NCI-H524 treated with DMSO at 0.1 percent for 48 hours (cell line): ENCODE measurements at regions not wholly inside any gene's neighbourhood (a gene's known extent, or its start where the extent isn't known, plus 50 kb on each side); places are given as distances from the start of the nearest gene placed in this dataset.
"Not testable (repeated sequence)": the region's sequence is repeated elsewhere in the genome, so short reads cannot be mapped to it uniquely, and the experiment has no call there.

ENCODE experiments used
- DNase-seq: peaks from one replicate; lab custom pipeline; 2025; lab: John Stamatoyannopoulos, UW

GRCh38 chr7:67301667-67302066 is 305.0 kb downstream of the TYW1 start:
- no peak for DNase-seq

- peak; percentile 83 for DNase-seq
Measured at GRCh38 chr7:67302113-67303039, 305.7 kb downstream of the TYW1 start.

- not testable (repeated sequence) for DNase-seq
Measured at GRCh38 chr7:67304846-67305245, 308.2 kb downstream of the TYW1 start.

GRCh38 chr7:67306331-67306730 is 309.7 kb downstream of the TYW1 start:
- DNase-seq = no peak

GRCh38 chr7:67309764-67310549 is 313.3 kb downstream of the TYW1 start:
- DNase-seq = no peak

- no peak for DNase-seq
Measured at GRCh38 chr7:67311901-67312300, 315.3 kb downstream of the TYW1 start.

- no peak for DNase-seq
Measured at GRCh38 chr7:67313213-67313612, 316.6 kb downstream of the TYW1 start.

GRCh38 chr7:67316902-67317301 is 320.3 kb downstream of the TYW1 start:
- not testable (repeated sequence) for DNase-seq

- not testable (repeated sequence) for DNase-seq
Measured at GRCh38 chr7:67328257-67328656, 331.6 kb downstream of the TYW1 start.

- not testable (repeated sequence) for DNase-seq
Measured at GRCh38 chr7:67335165-67335564, 338.5 kb downstream of the TYW1 start.

- not testable (repeated sequence) for DNase-seq
Measured at GRCh38 chr7:67335663-67336062, 339.0 kb downstream of the TYW1 start.

- not testable (repeated sequence) for DNase-seq
Measured at GRCh38 chr7:67338545-67338944, 341.9 kb downstream of the TYW1 start.

- no peak for DNase-seq
Measured at GRCh38 chr7:67341153-67341768, 344.6 kb downstream of the TYW1 start.

GRCh38 chr7:67343114-67343513 is 346.5 kb downstream of the TYW1 start:
- no peak for DNase-seq

GRCh38 chr7:67343572-67343971 is 346.9 kb downstream of the TYW1 start:
- no peak for DNase-seq

GRCh38 chr7:67344481-67345193 is 348.0 kb downstream of the TYW1 start:
- no peak for DNase-seq

- DNase-seq = no peak
Measured at GRCh38 chr7:67346126-67346525, 349.5 kb downstream of the TYW1 start.

- DNase-seq = no peak
Measured at GRCh38 chr7:67346876-67347275, 350.2 kb downstream of the TYW1 start.

GRCh38 chr7:67348171-67348570 is 351.5 kb downstream of the TYW1 start:
- no peak for DNase-seq

- DNase-seq = not testable (repeated sequence)
Measured at GRCh38 chr7:67357653-67358052, 361.0 kb downstream of the TYW1 start.

- not testable (repeated sequence) for DNase-seq
Measured at GRCh38 chr7:67358316-67358715, 361.7 kb downstream of the TYW1 start.

GRCh38 chr7:67358738-67359137 is 362.1 kb downstream of the TYW1 start:
- DNase-seq = not testable (repeated sequence)
